Stimulated activated naive CD8-positive, alpha-beta T cell treated with anti-CD3 and anti-CD28 coated beads, Interleukin-15, amount 100 ng/mL, for 72 hours (primary cell): ENCODE measurements at regions not wholly inside any gene's neighbourhood (a gene's known extent, or its start where the extent isn't known, plus 50 kb on each side); places are given as distances from the start of the nearest gene placed in this dataset.
"Not testable (repeated sequence)": the region's sequence is repeated elsewhere in the genome, so short reads cannot be mapped to it uniquely, and the experiment has no call there.

Source experiments
- ATAC-seq: fragments of 150-1000 bp; cut with Tn5 transposase; 2 replicates; pipeline ENCODE4 v1.10.0; 2021; ENCODE audit warnings: mild to moderate bottlenecking, moderate library complexity
- DNase-seq, 2 donors: peaks; one replicate each; pipeline ENCODE4 v3.0.0; 2021 to 2022
- H3K27ac Mint-ChIP-seq, 2 donors: one replicate each; pipeline ENCODE4 v1.8.0; 2022; ENCODE audit warnings: mild to moderate bottlenecking in 2 of 2, mixed read lengths in 2 of 2, moderate library complexity in 2 of 2
- H3K27me3 Mint-ChIP-seq: one replicate; pipeline ENCODE4 v1.8.0; 2022; ENCODE audit warnings: mixed read lengths
- H3K4me1 Mint-ChIP-seq: one replicate; pipeline ENCODE4 v1.8.0; 2022; ENCODE audit warnings: mild to moderate bottlenecking, mixed read lengths
- H3K4me3 Mint-ChIP-seq, 2 donors: one replicate each; pipeline ENCODE4 v1.8.0; 2022; ENCODE audit warnings: mild to moderate bottlenecking in 2 of 2, mixed read lengths in 2 of 2, moderate library complexity in 1 of 2
- H3K9me3 Mint-ChIP-seq, 2 donors: one replicate each; pipeline ENCODE4 v1.8.0; 2022; ENCODE audit warnings: mixed read lengths in 2 of 2

- DNase-seq, H3K27me3 Mint-ChIP-seq, H3K9me3 Mint-ChIP-seq, ATAC-seq, H3K27ac Mint-ChIP-seq, H3K4me3 Mint-ChIP-seq, H3K4me1 Mint-ChIP-seq: not testable (repeated sequence)
Observed at GRCh38 chr22:11932212-11932611, 3595.8 kb upstream of the OR11H1 start.

DNA sequence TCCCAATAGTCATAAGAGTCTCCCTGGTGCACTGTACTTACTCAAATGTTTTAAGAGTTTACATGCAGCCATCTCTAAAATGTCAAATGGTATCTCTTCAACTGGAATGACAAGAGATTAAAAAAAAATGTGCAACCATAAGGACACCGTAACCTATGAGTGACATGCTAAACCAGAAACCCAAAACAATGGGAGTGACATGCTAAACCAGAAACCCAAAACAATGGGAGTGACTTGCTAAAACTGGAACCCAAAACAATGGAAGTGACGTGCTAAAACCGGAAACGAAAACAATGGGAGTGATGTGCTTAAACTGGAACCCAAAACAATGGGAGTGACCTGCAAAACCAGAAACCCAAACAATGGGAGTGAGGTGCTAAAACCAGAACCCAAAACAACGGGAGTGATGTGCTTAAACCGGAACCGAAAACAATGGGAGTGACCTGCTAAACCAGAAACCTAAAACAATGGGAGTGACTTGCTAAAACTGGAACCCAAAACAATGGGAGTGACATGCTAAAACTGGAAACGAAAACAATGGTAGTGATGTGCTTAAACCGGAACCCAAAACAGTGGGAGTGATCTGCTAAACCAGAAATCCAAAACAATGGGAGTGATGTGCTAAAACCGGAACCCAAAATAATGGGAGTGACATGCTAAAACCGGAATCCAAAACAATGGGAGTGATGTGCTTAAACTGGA, 3559.9 kb upstream of the OR11H1 start:
- H3K27ac Mint-ChIP-seq, H3K4me3 Mint-ChIP-seq, DNase-seq, ATAC-seq, H3K27me3 Mint-ChIP-seq, H3K4me1 Mint-ChIP-seq: not testable (repeated sequence)
- peaks cover 0 to 14% of the 10 kb centered on the region in 2 donors for H3K9me3 Mint-ChIP-seq

GRCh38 chr22:11973856-11974255, 3554.1 kb upstream of the OR11H1 start:
- ATAC-seq, H3K27me3 Mint-ChIP-seq, DNase-seq, H3K27ac Mint-ChIP-seq, H3K4me1 Mint-ChIP-seq, H3K9me3 Mint-ChIP-seq: not testable (repeated sequence)
- H3K4me3 Mint-ChIP-seq, result peak overlapping the region in 1 of 2 donors; percentile 22
